CD14-positive monocyte (primary cell): ENCODE measurements at regions not wholly inside any gene's neighbourhood (a gene's known extent, or its start where the extent isn't known, plus 50 kb on each side); places are given as distances from the start of the nearest gene placed in this dataset.

Experiments
- DNase-seq, 3 donors: peaks; one replicate each; pipeline ENCODE4 v3.0.0-alpha.2; 2011 to 2022
- H2AFZ ChIP-seq: 2 replicates; pipeline ENCODE4 v1.6.0; 2012; ENCODE audit warnings: mild to moderate bottlenecking, low read depth, low read length, inconsistent platforms; ENCODE audit not compliant: insufficient read depth, poor library complexity, severe bottlenecking
- H3K27ac ChIP-seq, 2 donors: 1 replicate in 1 of 2; 2 replicates in 1 of 2; pipeline ENCODE4 v1.5.1; 2012 to 2013; ENCODE audit warnings: low read length in 2 of 2, control low read depth in 1 of 2, inconsistent platforms in 1 of 2, low read depth in 1 of 2, mild to moderate bottlenecking in 1 of 2
- H3K27me3 ChIP-seq, 2 donors: one replicate each; pipeline versions ENCODE4 v1.6.0 to v1.6.1; 2011 to 2013; ENCODE audit warnings: low read length in 2 of 2; ENCODE audit not compliant: control insufficient read depth in 2 of 2, insufficient read depth in 2 of 2
- H3K36me3 ChIP-seq, 2 donors: replicated peaks in 1 of 2; 1 replicate in 1 of 2; 2 replicates in 1 of 2; pipeline versions ENCODE4 v1.5.1 to v1.6.1; 2012 to 2013; ENCODE audit warnings: low read length in 2 of 2, control low read depth in 1 of 2, inconsistent platforms in 1 of 2, mild to moderate bottlenecking in 1 of 2; ENCODE audit not compliant: insufficient read depth in 2 of 2, control insufficient read depth in 1 of 2
- H3K4me1 ChIP-seq, 2 donors: 1 replicate in 1 of 2; 2 replicates in 1 of 2; pipeline versions ENCODE4 v1.5.1 to v1.6.1; 2012 to 2013; ENCODE audit warnings: low read length in 2 of 2, control low read depth in 1 of 2, inconsistent platforms in 1 of 2, mild to moderate bottlenecking in 1 of 2, moderate library complexity in 1 of 2; ENCODE audit not compliant: insufficient read depth in 2 of 2, control insufficient read depth in 1 of 2
- H3K4me2 ChIP-seq: replicated peaks from 2 replicates; pipeline ENCODE3; 2012; ENCODE audit warnings: low read length, moderate library complexity, mild to moderate bottlenecking; ENCODE audit not compliant: poor library complexity, severe bottlenecking; ENCODE audit errors: extremely low read depth
- H3K4me3 ChIP-seq, 3 experiments: fragments of 200-600 bp in 1 of 3; sonication (generic) in 1 of 3; replicated peaks in 1 of 3; 1 replicate in 2 of 3; 2 replicates in 1 of 3; pipeline ENCODE4 v1.5.1; 2011 to 2013; ENCODE audit warnings: low read length in 3 of 3, mild to moderate bottlenecking in 3 of 3, control low read depth in 2 of 3, low read depth in 2 of 3, inconsistent platforms in 1 of 3, moderate library complexity in 1 of 3
- H3K79me2 ChIP-seq: 2 replicates; pipeline ENCODE4 v1.6.0; 2012; ENCODE audit warnings: mild to moderate bottlenecking, control low read depth, inconsistent platforms, low read length, moderate library complexity; ENCODE audit not compliant: insufficient read depth
- H3K9ac ChIP-seq: 2 replicates; pipeline ENCODE4 v1.6.0; 2017; ENCODE audit warnings: low read length, mild to moderate bottlenecking; ENCODE audit not compliant: insufficient read depth, poor library complexity, severe bottlenecking
- H3K9me3 ChIP-seq, 2 donors: replicated peaks in 1 of 2; 1 replicate in 1 of 2; 2 replicates in 1 of 2; pipeline versions ENCODE4 v1.5.1 to v1.6.1; 2012 to 2013; ENCODE audit warnings: low read length in 2 of 2, control low read depth in 1 of 2; ENCODE audit not compliant: control insufficient read depth in 1 of 2, insufficient read depth in 1 of 2
- H4K20me1 ChIP-seq: 2 replicates; pipeline ENCODE4 v1.6.0; 2012; ENCODE audit warnings: mild to moderate bottlenecking, low read length, control low read depth, moderate library complexity; ENCODE audit not compliant: insufficient read depth
- H3K27ac Mint-ChIP-seq, 7 donors: one replicate each; pipeline ENCODE4 v1.8.0; 2020; ENCODE audit warnings: mild to moderate bottlenecking in 7 of 7, mixed read lengths in 7 of 7, moderate library complexity in 6 of 7, inconsistent platforms in 2 of 7
- H3K27me3 Mint-ChIP-seq, 3 donors: one replicate each; pipeline ENCODE4 v1.8.0; 2021 to 2022; ENCODE audit warnings: low read depth in 3 of 3, mild to moderate bottlenecking in 3 of 3, mixed read lengths in 3 of 3, moderate library complexity in 3 of 3, inconsistent platforms in 1 of 3
- H3K36me3 Mint-ChIP-seq, 2 donors: one replicate each; pipeline ENCODE4 v1.8.0; 2020; ENCODE audit warnings: mixed read lengths in 2 of 2, inconsistent platforms in 1 of 2, mild to moderate bottlenecking in 1 of 2
- H3K4me1 Mint-ChIP-seq: one replicate; pipeline ENCODE4 v1.8.0; 2020; ENCODE audit warnings: mild to moderate bottlenecking, mixed read lengths
- H3K4me3 Mint-ChIP-seq, 2 donors: one replicate each; pipeline ENCODE4 v1.8.0; 2020; ENCODE audit warnings: mild to moderate bottlenecking in 2 of 2, mixed read lengths in 2 of 2, moderate library complexity in 1 of 2
- H3K9me3 Mint-ChIP-seq, 7 donors: one replicate each; pipeline ENCODE4 v1.8.0; 2020 to 2022; ENCODE audit warnings: mixed read lengths in 7 of 7, mild to moderate bottlenecking in 6 of 7, moderate library complexity in 6 of 7, inconsistent platforms in 2 of 7
- CTCF ChIP-seq: fragments of 200-600 bp; IDR thresholded peaks from one replicate; pipeline ENCODE4 v1.8.0; 2022; ENCODE audit warnings: antibody characterized with exemption, mild to moderate bottlenecking
- WGBS: methylation state at CpG from one replicate; pipeline ENCODE4 v1.1.5; 2013; ENCODE audit warnings: missing lambda C conversion rate; ENCODE audit not compliant: insufficient coverage; 5-methylcytosine and 5-hydroxymethylcytosine counted together
- intact Hi-C, 2 donors: fragments of 100-400 bp; cut with micrococcal nuclease; formaldehyde crosslinking; loops; one replicate each; pipeline versions ENCODE4 v1.15.0 to v1.15.1; 2023

- Histone ChIP-seq H3K9ac (no peak overlapping the region), H3K27ac (no peak overlapping the region), H3K4me3 (no peak overlapping the region), H3K36me3 (no peaks in the 10 kb centered on the region), H2AFZ (no peak overlapping the region), H3K9me3 (no peaks in the 10 kb centered on the region), H3K79me2 (no peaks in the 10 kb centered on the region), H3K4me2 (no peak overlapping the region), H3K4me1 (no peaks in the 10 kb centered on the region), H3K27me3 (no peaks in the 10 kb centered on the region), H4K20me1 (no peaks in the 10 kb centered on the region)
- Mint-ChIP-seq H3K27ac (no peak overlapping the region), H3K4me1 (no peaks in the 10 kb centered on the region), H3K9me3 (peaks cover 0 to 2% (median 0%) of the 10 kb centered on the region in 7 donors), H3K27me3 (peaks cover 0 to 4% (median 2%) of the 10 kb centered on the region in 3 donors), H3K4me3 (no peak overlapping the region), H3K36me3 (no peaks in the 10 kb centered on the region)
- intact Hi-C loops, result no loop called here
- 100% methylated on average over 2 of the region's 8 CpGs for WGBS
- TF ChIP-seq CTCF, result peak; percentile 15
- no peak for DNase-seq
Measured at GRCh38 chr5:108481355-108481931, 99.5 kb upstream of the FBXL17 start.

- no peak for DNase-seq
- Mint-ChIP-seq H3K4me3 (no peak overlapping the region), H3K4me1 (no peaks in the 10 kb centered on the region), H3K27ac (no peak overlapping the region), H3K36me3 (no peaks in the 10 kb centered on the region), H3K9me3 (peaks cover under 1 to 28% (median 8%) of the 10 kb centered on the region in 7 donors), H3K27me3 (peaks cover 0 to 2% (median 0%) of the 10 kb centered on the region in 3 donors)
- H4K20me1 ChIP-seq, result no peaks in the 10 kb centered on the region
- 83% methylated on average over 3 of the region's 3 CpGs for WGBS
- H3K79me2 ChIP-seq, result no peaks in the 10 kb centered on the region
- H3K27ac ChIP-seq, result no peak overlapping the region
- H3K4me3 ChIP-seq, result no peak overlapping the region
- peaks cover 15 to 17% of the 10 kb centered on the region in 2 donors for H3K9me3 ChIP-seq
- no peaks in the 10 kb centered on the region for H3K4me1 ChIP-seq
- H3K4me2 ChIP-seq, result no peak overlapping the region
- H3K36me3 ChIP-seq, result no peaks in the 10 kb centered on the region
- no peaks in the 10 kb centered on the region for H3K27me3 ChIP-seq
- intact Hi-C loops, result no loop called here
- no peak overlapping the region for H2AFZ ChIP-seq
- no peak for TF ChIP-seq CTCF
- no peak overlapping the region for H3K9ac ChIP-seq
Measured at GRCh38 chr5:108472237-108472636, 90.3 kb upstream of the FBXL17 start.
